ENCODE measurements at regions not wholly inside any gene's neighbourhood (a gene's known extent, or its start where the extent isn't known, plus 50 kb on each side); places are given as distances from the start of the nearest gene placed in this dataset.

- TF ChIP-seq EP300 (IDR thresholded peaks at IDR 0.05; ENCODE audit: borderline replicate concordance): no peak
- TF ChIP-seq MAX (IDR thresholded peaks at IDR 0.05): no peak
These were observed 166.9 kb upstream of the TSHZ2 start for GRCh38 chr20:52805296-52805571.
